SH-SY5Y (cell line): ENCODE measurements at regions not wholly inside any gene's neighbourhood (a gene's known extent, or its start where the extent isn't known, plus 50 kb on each side); places are given as distances from the start of the nearest gene placed in this dataset.

ENCODE experiments used
- GATA2 ChIP-seq: IDR thresholded peaks from 2 replicates; pipeline ENCODE4 v1.6.1; 2011; ENCODE audit warnings: mild to moderate bottlenecking, low read depth, low read length
- GATA3 ChIP-seq: IDR thresholded peaks from 2 replicates; pipeline ENCODE4 v1.6.1; 2011; ENCODE audit warnings: low read depth, mild to moderate bottlenecking, low read length, moderate library complexity

DNA sequence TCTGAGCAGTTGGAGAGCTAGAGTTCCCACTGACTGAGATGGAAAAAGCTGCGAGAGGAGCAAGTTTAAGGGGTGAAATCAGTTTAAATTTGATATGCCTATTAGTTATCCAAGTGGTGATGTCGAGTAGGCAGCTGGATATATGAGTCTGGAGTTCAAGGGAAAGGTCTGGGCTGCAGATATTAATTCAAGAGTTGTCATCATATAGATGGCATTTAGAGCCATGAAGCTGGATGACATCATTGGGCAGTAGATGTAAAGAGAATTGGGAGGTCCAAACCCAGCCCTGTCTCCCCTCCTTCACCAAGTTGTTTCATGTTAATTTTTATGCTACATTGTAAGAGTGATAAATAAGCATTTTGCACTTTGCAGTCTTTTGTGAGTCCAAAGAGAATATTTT is 898.1 kb downstream of the GALC start:
- TF ChIP-seq GATA3 (no peak), GATA2 (no peak)

DNA sequence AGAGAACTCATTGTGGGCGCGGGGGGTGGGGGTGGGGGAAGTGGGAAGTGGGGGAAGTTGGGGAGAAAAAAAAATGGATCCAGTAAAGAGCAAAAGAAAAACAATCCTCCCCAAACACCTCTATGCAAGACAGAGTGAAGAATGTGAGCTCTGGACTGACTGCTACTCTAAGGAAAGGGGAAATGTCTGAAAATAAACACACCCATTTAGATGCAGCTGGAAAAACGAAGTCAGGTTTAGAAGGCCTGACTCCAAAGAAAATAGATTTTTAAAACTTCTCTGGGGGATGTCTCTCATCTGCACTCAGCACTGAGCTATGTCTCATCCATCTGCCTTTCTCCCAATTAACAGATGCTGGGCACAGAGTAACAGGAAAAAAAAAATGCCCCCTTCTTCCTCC is 904.4 kb downstream of the GALC start:
- no peak for TF ChIP-seq GATA3
- no peak for TF ChIP-seq GATA2

DNA sequence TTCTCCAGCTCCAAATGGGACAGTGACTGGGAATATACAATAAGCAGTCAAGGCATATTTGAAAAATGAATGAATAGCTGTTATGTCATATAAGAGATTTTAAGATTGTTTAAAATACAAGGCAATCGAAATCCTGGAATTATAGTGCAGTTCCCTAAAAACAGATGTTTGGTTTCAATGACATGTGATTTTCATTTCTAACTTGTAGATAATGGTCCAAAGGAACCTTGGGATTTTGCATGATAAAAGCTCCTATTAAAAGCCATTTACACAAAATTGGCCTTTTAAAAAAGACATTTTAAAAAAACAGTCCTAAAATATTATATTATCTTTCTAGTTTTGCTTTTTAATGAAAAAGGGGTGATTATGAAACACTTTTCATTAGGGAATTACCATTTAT is 905.1 kb downstream of the GALC start:
- TF ChIP-seq GATA3 (no peak), GATA2 (no peak)

DNA sequence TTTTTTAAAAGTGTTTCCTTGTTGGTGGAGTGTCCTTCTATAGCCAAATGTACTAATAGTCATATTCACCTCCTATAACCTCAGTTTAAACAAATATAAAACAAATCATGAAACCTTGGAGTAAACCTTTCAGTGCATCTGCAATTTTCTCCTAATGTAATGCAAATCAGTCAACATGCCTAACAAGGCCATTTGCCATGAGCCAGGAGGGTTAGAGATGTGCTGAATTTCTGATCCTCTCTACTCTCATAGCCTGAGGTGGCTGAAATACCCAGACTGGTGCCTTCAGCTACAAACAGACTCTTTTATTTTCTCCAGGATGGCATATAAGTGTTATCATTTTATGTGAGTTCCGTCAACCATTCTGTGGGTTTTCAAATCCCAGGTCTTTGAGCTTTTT is 908.1 kb downstream of the GALC start:
- TF ChIP-seq GATA2 (no peak), GATA3 (no peak)

DNA sequence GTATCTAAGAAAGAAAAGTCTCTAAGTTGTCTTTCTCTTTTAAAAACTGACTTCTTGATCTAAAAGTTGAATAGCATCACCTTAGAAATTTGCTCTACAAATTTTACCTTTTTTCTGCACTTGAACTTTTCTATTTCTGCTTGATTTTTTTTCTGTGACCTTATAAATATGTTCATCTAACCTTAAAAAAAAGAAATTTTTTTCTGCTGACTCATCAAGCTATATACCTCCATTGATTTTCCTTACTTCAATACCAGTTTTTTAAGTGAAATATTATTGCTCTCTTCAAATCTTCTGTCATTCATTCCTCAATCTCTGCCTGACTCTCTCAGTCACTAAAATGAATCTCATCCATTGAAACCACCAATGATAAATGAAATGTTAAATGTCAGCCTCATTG is 910.1 kb downstream of the GALC start:
- TF ChIP-seq GATA3: no peak
- no peak for TF ChIP-seq GATA2

DNA sequence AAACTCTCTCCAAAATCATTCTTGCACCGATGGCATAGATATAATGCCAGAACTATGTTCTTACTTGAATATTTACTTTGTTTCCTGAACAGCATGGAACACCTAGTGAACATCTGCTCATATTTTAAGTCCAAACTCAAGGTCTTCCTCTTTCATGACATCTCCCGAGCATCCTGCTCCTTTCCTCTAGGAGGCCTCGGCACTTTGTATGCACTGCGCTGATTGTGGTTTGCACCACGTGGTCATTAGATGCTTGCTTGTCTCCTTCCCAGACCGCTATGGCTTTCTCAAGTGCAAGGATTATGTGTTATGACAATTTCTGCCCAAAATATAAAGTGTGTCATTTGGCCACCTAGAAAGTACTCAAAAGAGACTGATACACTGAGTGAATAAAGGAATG is 912.0 kb downstream of the GALC start:
- TF ChIP-seq GATA3 (no peak), GATA2 (no peak)

DNA sequence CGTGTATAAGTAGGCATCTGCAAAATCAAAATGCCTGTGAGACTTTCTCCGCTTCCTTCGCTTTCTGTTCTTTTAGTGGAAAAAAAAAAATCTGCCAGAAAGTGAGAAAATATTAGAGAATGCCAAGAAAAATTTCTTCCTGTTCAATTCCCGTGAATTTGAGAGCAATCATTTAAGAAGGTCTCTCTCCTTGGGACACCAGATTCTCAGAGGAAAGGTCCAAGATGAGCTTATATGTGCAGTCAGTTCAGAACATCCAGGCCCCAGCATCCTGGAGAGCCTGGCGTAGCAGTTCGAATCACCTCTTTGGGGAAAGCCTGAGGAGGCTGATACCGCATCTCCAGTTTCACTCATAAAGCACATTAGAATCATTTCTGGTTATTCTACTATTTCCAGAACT is 912.8 kb downstream of the GALC start:
- TF ChIP-seq GATA2 (no peak), GATA3 (no peak)

DNA sequence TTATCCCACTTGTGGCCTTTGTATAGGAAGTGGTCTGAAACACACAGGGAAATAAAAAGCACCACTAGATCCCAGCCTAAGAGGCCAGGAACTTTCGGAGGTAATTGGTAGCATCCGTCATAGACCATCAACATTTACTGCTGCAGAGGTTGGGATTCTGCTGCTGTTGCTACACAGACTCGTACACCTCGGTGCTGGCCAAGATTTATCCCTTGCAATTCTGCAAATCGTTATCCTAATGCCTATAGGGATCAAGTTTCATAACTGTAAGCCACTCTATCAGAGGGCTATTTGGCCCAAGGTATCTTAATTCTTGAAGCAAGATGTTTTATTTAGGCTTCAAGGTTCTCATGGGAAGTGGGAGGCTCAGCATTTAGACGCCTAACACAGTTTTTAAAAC is 913.6 kb downstream of the GALC start:
- no peak for TF ChIP-seq GATA2
- TF ChIP-seq GATA3: no peak

DNA sequence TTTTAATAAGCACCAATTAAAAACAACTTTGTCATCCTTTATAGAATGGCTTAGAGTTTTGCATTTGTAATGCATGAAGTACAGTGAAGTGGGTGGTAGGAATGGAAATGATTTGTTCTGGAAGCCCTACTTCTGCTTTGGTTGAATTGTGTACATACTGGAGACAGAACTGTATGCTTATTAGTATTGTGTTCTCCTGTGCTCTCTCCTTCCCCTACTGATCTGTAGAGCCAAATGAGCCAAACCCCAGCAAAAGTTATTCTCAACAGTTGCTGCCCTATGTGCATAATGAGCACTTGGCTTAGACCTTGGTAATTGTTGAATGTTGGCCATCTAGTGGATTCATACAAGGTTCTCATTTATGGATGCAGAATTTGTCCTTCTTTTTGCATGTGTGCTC is 916.1 kb downstream of the GALC start:
- TF ChIP-seq GATA3: no peak
- TF ChIP-seq GATA2: no peak

DNA sequence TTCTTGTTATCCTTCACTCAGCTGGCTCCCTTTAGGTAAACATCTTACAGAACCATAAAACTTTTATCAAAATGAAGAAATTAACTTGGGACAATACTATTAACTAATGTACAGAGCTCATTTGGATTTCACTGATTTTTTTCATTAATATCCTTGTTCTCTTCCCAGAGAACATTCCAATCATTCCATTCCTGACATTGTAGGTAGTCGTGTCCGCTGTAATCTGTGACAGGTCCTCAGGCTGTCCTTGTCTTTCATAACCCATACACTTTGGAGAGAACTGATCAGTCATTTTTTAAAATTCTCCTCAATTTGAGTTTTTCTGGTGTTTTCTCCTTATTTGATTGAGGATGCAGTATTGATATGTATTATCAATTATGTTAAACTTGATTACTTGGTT is 916.8 kb downstream of the GALC start:
- TF ChIP-seq GATA2 (no peak), GATA3 (no peak)

DNA sequence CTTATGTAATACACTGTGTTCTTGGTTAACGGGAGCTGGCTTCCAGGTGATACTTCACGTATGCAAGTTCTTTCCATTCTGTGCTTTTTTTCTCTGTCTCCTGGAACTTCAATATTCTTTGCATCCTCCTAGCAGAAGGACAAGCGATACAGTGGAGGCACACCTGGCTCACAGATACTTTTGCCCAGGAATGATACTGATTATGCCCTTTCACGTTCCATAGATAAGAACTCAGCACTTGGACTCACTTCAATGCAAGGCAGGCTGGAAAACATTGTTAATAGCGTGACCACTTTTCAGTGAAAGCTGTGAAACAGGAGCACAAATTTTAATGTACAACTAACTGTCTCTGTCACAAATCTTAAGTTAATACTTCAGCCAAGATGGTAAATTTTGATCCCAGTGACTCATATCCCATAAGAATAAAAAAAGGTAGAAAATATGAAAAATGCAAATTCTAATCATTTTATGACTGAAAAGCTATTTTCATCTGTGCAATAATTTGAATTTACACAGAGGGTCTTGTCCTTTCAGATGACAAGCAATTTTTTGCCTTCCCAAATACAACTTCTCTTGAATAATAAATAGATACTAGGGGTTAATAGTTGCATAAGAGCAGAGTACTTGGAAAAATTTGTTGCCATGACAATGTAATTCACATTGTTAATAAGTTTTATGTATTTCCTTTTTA is 919.0 kb downstream of the GALC start:
- TF ChIP-seq GATA3: no peak
- no peak for TF ChIP-seq GATA2

DNA sequence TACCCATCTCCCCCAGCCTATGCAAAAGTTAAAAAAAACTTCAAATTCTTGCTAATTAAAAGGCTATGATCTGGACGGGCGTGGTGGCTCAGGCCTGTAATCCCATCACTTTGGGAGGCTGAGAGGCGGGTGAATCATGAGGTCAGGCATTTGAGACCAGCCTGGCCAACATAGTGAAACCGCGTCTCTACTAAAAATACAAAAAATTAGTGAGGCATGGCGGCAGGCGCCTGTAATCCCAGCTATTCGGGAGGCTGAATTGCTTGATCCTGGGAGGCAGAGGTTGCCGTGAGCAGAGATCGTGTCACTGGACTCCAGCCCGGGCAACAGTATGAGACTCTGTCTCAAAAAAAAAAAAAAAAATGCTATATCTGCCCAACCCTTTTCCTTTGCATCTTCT is 925.4 kb downstream of the GALC start:
- TF ChIP-seq GATA2 (no peak), GATA3 (no peak)

DNA sequence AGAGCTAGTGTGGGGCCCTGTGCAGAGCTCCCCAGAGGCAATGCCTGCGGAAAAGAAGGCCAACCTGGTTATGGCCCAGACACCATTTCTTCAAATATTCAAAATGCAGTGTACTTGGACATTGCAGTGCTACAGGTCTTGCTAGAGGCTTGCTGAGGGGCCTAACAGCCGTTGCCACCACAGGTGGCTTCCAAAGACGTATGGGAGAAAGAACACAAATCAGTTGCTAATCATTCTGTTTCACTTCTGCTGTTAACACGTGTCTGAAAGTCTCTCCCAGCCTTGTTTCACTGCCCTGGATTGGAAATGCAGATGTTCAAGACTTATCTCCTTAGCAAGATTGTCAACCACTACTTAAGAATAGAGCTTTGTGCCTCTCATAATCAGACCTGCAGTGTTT is 925.9 kb downstream of the GALC start:
- no peak for TF ChIP-seq GATA2

DNA sequence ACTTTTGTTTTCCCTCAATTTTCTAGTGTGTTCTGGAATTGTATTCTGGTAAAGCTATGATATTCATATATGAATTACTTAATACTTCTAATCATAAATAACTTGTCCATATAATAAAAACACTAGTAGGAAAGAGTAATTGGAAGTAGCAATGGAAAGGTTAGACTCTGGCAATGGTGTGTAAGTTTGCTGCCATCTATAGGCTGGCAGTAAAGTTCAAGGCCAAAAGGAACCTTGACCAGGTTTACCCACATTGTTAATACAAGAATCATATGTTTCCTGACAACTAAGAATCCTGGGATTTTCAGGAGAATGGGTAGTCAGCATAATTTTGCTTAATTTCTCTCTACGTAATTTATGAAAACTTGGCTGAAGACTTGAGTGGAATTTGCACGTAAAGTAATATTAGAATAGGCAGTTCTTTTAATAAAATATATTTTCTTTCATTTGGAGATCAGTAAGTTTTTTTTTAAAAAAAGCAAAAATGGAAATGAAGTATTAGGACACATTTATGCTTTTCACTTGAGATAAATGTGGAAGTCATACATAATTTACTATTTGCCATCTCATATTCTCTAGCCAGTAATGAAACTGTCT is 926.7 kb downstream of the GALC start:
- no peak for TF ChIP-seq GATA2
- no peak for TF ChIP-seq GATA3

DNA sequence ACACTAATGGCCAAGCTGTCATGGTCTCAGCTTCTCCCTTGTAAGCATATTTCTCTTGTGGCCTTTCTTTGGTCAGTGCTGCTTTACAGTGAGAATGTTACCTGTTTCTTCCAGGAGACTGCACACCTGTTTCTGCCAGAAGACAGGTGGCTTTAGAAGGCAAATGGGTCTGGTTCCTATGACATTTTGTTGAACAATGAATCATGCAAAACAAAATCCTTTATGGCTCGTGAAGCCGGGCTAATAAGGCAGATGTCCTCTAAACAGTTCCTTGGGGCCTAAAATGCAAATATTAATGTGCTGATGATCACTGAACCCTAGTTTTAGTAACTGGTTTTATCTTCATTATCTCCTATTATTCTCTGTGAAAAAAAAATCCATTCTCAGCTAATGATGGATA is 927.6 kb downstream of the GALC start:
- no peak for TF ChIP-seq GATA3
- TF ChIP-seq GATA2: no peak

DNA sequence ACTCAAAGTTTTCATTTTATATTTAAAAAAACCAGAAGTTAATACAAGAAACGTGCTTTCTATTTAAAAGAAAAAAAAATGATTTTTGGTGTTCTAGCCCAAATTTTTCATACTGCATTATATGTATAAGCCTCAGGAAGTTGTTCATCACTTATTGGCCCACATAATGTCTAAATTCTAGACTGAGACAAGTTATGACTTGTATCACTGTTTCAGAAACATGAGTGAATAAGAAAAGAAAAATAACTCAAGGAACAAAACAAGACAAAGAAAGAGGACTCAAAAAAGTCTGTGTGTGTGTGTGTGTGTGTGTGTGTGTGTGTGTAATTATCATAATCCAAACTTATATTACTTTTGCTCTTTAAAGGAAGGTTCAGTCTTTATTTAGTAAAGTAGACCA is 929.8 kb downstream of the GALC start:
- TF ChIP-seq GATA3 (no peak), GATA2 (no peak)
